Activated CD4-positive, alpha-beta T cell treated with anti-CD3 and anti-CD28 coated beads, Interleukin-2, amount 10 ng/mL, durations not matched to agents 24 days and 14 days (primary cell): ENCODE measurements at regions not wholly inside any gene's neighbourhood (a gene's known extent, or its start where the extent isn't known, plus 50 kb on each side); places are given as distances from the start of the nearest gene placed in this dataset.

ENCODE experiments used
- DNase-seq: peaks from one replicate; pipeline ENCODE4 v3.0.0; 2022
- H3K27ac Mint-ChIP-seq: one replicate; pipeline ENCODE4 v1.8.0; 2022; ENCODE audit warnings: mild to moderate bottlenecking, mixed read lengths
- H3K27me3 Mint-ChIP-seq: one replicate; pipeline ENCODE4 v1.8.0; 2022; ENCODE audit warnings: mixed read lengths
- H3K36me3 Mint-ChIP-seq: one replicate; pipeline ENCODE4 v1.8.0; 2022; ENCODE audit warnings: low read depth, mild to moderate bottlenecking, mixed read lengths
- H3K4me1 Mint-ChIP-seq: one replicate; pipeline ENCODE4 v1.8.0; 2021; ENCODE audit warnings: mixed read lengths
- H3K4me3 Mint-ChIP-seq: one replicate; pipeline ENCODE4 v1.8.0; 2022; ENCODE audit warnings: mild to moderate bottlenecking, moderate library complexity, mixed read lengths
- H3K9me3 Mint-ChIP-seq: one replicate; pipeline ENCODE4 v1.8.0; 2021; ENCODE audit warnings: mixed read lengths
- intact Hi-C: fragments of 100-400 bp; cut with micrococcal nuclease; formaldehyde crosslinking; loops from one replicate; pipeline ENCODE4 v1.15.1; 2023

DNA sequence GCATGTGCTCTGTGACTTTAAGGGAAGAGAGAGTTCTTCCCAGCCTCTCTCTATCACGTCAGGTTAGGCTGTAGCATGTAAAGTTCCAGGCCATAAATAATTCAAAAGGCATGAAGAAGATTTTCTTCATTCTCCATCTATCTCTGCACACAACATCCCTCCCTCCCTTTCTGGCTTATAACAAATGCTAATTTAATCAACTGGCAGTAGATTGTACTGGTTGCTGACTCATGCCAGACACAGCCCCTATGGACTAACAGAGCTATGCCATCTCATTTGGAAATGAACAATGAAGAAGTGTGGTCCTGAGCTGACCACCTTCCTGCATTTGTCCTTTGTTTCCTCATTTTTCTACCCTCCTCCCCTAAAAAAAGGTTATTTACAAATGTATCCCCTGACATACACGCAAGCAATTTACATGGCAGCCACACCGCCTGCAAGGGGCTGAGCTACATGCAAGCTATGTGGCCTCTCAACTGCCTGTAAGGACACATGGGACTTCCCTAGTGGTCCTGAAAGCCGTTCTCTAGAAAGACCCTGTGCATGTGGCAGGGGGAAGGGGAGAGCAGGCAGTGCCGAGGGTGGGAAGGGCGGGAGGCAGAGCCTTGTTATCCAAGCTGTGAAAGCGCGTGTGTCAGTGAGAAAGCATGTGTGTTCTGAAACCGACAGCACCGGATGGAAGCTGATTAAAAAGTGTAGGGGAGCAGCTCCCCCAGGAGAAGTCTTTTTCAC lies 90.9 kb upstream of the KLF7 start:
- DNase-seq: no peak
- peaks cover 5% of the 10 kb centered on the region for H3K27me3 Mint-ChIP-seq
- H3K4me3 Mint-ChIP-seq: no peak overlapping the region
- peaks cover 13% of the 10 kb centered on the region for H3K4me1 Mint-ChIP-seq
- no peaks in the 10 kb centered on the region for H3K36me3 Mint-ChIP-seq
- no peaks in the 10 kb centered on the region for H3K9me3 Mint-ChIP-seq
- no peak overlapping the region for H3K27ac Mint-ChIP-seq
- intact Hi-C loops: no loop called here

DNA sequence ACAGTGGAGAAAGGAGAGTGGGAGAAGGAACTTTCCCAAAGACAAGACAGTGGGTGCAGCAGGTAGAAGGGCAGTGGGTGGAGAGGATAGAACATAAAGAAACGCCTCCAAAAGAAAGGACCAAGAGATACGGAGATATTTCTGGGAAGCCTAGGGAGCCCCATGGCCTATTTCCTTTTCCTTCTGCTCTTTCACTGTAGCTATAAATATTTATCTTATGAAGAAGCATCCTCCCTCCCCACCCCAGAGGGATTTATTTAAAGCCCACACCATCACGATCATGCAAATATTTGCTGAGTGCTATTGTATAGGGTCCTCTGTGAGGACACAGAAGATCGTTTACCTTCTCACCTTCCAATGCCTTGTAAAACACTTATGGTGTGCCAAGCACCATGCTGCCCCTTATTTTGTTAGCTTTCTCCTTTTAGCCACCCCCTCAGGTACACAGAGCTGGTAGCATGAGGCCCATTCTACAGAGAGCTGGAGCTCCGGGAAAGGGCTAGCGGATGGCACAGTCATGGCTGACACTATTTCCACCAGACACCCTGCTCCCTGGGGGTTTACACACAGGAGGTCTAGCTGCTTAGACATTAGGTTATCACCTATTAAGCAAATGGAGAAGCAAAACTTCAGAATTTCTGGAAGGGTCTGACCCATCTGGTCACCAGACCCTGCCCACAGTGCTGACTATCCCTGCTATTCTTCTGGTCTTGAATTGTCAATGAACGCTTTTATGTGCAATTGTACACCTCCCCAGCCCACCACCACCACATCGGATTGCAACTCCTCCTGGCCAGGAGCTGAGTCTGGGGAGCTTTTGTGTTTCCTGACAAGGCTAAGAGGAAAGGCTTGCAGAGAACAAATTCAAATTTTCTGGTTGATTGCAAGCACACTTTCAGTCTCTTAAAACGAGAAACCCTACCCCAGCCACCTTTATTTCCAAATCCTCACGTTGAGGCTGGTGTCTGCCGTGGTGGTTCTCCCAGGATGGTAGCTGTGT lies 91.8 kb upstream of the KLF7 start:
- H3K4me3 Mint-ChIP-seq: no peak overlapping the region
- peaks cover 5% of the 10 kb centered on the region for H3K27me3 Mint-ChIP-seq
- H3K27ac Mint-ChIP-seq: no peak overlapping the region
- intact Hi-C loops: no loop called here
- no peak for DNase-seq
- peaks cover 9% of the 10 kb centered on the region for H3K4me1 Mint-ChIP-seq
- H3K9me3 Mint-ChIP-seq: no peaks in the 10 kb centered on the region
- H3K36me3 Mint-ChIP-seq: no peaks in the 10 kb centered on the region

DNA sequence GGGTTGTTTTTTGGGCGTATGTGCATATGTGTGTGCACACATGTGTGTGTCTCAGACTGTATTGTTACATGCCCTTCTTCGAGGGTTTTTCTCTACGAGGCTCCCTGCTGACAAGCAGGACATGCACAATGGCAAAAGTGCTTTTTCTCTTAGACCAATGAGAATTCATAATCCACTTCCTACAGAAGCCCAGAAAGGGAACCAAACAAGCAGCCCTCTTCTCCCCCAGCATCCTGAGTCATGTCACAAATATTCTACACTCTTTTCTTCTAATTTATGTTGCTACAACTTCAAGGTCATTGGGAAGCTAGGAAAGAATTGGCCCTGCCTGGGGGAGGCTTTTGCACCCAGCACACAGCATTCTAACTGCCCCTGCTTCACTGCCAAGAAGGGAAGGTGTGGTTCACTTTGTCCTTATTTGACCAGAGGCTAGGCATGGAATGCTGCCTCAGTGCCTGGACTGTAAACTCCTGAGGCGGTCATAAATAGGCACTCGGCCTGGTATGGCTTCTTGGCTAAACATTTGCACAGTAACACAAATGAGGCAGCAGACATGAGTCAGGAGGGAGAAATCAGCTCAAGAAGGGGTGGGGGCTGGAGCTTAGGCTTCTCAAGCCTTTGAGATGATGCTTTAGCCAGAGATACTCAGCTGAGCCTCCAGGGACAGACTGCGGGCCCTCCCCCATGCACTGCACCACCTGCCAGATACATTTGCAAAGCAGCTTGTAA lies 92.7 kb upstream of the KLF7 start:
- intact Hi-C loops: no loop called here
- Mint-ChIP-seq H3K9me3 (peaks cover 3% of the 10 kb centered on the region), H3K27ac (no peak overlapping the region), H3K36me3 (no peaks in the 10 kb centered on the region), H3K27me3 (peaks cover 5% of the 10 kb centered on the region), H3K4me1 (peaks cover 9% of the 10 kb centered on the region), H3K4me3 (no peak overlapping the region)
- DNase-seq: no peak

DNA sequence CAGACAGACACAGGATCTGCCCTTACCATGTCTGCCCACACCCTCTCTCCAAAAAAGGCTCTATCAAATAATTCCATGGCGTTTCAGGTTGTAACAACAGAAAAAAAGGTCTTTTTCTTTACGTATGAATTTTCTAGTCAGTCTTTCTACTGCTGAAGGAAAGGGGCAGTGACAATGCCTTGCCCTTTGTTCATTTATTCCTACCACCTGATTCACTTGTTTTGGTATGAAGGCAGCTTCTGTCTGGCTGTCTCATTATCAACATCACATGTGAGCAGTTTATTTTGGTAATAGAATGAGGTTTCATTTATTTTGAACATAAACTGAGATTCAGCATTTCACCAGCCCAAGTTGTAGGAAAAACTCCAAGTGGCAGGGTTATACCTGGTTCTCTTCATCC lies 94.3 kb upstream of the KLF7 start:
- Mint-ChIP-seq H3K9me3 (peaks cover 4% of the 10 kb centered on the region), H3K36me3 (no peaks in the 10 kb centered on the region), H3K4me1 (peaks cover 3% of the 10 kb centered on the region), H3K27ac (no peak overlapping the region), H3K4me3 (no peak overlapping the region), H3K27me3 (peaks cover 2% of the 10 kb centered on the region)
- intact Hi-C loops: no loop called here
- DNase-seq: no peak

DNA sequence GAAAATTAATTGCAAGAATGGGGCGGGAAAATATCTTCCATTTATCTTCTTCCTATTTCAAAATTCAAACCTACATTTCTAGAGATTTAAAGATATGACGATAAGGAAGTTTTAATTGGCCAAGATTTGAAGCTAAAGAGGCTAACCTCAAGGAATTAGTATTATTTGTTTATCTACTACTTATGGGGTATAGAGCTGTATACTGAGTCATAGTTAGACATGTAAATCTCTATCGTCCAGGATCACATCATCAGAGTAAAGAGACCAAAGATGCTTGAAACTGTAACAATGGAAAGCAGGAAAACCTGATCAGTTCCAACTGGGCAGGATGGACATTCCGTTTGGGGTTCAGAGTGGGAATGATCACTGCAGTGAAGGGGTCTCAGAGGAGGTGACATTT lies 95.2 kb upstream of the KLF7 start:
- H3K4me3 Mint-ChIP-seq: no peak overlapping the region
- no peaks in the 10 kb centered on the region for H3K27me3 Mint-ChIP-seq
- peaks cover 10% of the 10 kb centered on the region for H3K9me3 Mint-ChIP-seq
- peaks cover 7% of the 10 kb centered on the region for H3K4me1 Mint-ChIP-seq
- no peaks in the 10 kb centered on the region for H3K36me3 Mint-ChIP-seq
- DNase-seq: no peak
- no peak overlapping the region for H3K27ac Mint-ChIP-seq
- intact Hi-C loops: no loop called here

DNA sequence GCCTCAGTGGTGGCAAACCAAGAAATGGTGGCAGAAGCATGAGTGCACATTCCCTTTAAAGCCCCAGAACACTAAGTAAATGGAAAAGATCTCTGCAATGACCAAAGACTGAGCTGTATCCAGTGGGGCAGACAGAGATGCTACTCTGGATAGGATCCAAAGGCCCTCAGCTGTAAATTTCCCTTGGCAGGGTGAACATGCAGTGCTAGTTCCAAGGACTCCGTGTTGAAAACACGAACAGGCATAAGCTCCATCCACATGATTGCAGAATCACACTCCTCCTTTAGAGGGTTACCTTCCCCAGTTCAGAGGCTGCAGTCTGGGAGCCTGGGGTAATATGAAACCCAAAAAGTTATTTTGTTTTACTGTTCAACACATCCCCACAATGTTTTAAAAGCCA lies 98.6 kb upstream of the KLF7 start:
- Mint-ChIP-seq H3K4me3 (no peak overlapping the region), H3K9me3 (peaks cover 10% of the 10 kb centered on the region), H3K27ac (no peak overlapping the region), H3K27me3 (no peaks in the 10 kb centered on the region), H3K4me1 (peaks cover 7% of the 10 kb centered on the region), H3K36me3 (no peaks in the 10 kb centered on the region)
- intact Hi-C loops: no loop called here
- DNase-seq: no peak

DNA sequence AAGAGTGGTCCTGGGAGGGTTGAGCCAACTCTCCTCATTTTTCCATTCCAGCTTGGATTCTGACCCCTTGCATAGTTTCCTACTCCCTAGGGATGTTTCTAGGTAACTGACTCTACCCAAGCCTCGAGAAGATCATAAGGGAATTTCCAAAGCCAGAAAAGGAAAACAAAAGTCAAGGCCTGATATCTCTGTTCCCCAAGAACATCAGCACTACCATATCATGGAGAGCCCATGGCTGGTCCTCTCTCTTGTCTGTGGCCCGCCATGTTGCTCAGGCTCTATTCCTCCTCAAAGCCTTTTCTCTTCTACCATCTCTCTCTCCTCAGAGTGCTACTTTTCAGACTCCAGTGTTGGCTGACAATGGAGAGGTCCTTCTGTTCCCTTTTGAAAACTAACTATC lies 99.6 kb upstream of the KLF7 start:
- Mint-ChIP-seq H3K36me3 (no peaks in the 10 kb centered on the region), H3K27me3 (no peaks in the 10 kb centered on the region), H3K27ac (no peak overlapping the region), H3K4me3 (no peak overlapping the region), H3K4me1 (peaks cover 7% of the 10 kb centered on the region), H3K9me3 (peaks cover 10% of the 10 kb centered on the region)
- DNase-seq: no peak
- intact Hi-C loops: no loop called here

DNA sequence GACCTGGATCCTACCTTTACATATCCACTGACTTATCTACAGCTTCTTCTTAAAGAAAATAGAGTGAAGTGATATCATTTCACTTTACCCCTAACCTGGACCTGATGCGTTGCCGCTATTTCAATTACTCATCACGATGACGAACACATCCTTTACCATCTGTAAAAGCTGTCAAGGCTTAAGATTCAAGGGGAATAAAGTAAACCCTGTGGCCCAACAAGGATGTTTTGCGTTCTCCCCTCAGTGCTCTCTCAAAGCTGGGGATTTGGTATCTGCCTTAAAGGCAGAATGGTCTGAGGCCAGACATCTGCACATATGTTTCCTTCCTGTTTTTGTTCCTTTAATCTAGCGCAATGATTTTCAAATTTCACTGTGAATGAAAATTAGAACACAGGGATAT lies 100.1 kb upstream of the KLF7 start:
- Mint-ChIP-seq H3K4me3 (no peak overlapping the region), H3K9me3 (peaks cover 10% of the 10 kb centered on the region), H3K4me1 (peaks cover 7% of the 10 kb centered on the region), H3K27me3 (no peaks in the 10 kb centered on the region), H3K27ac (no peak overlapping the region), H3K36me3 (no peaks in the 10 kb centered on the region)
- no peak for DNase-seq
- intact Hi-C loops: no loop called here

DNA sequence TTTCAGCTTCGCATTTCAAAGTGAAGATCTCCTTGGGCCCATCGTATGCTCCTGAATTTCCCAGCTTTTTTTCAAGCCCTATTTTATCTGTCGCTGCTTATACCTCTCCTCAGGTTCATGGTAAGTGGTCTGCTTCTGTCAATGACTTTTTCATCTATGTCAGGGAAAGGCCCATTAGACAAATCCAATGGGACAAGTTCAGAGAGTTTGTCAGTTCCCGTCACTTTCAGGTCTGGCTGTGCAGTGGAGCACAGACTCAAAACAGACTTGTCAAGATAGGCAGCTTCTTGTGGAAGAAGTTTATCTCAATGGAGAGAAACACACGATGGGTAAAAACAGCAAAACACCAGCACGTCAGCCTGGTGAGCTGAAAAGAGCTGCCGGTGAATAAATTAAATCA lies 100.9 kb upstream of the KLF7 start:
- intact Hi-C loops: no loop called here
- H3K27me3 Mint-ChIP-seq: no peaks in the 10 kb centered on the region
- H3K4me1 Mint-ChIP-seq: peaks cover 7% of the 10 kb centered on the region
- no peaks in the 10 kb centered on the region for H3K36me3 Mint-ChIP-seq
- H3K9me3 Mint-ChIP-seq: peaks cover 10% of the 10 kb centered on the region
- no peak overlapping the region for H3K27ac Mint-ChIP-seq
- DNase-seq: no peak
- H3K4me3 Mint-ChIP-seq: no peak overlapping the region

DNA sequence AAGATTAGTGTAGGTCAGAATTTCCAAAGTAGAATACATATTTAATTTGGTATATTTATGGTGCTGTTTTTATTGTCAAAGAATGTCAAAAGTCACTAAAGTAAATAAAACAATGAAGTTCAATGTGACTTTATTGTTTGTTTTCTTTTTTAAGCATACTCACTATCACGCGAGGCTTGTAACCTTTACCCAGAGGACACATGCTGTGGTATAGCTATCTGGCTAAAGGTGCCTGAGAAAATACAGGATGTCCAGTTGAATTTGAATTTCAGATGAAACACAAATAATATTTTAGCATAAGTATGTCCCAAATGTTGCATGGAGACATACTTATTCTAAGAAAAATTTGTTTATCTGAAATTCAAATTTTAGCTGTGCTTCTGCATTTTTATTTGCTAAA lies 103.3 kb upstream of the KLF7 start:
- no peaks in the 10 kb centered on the region for H3K36me3 Mint-ChIP-seq
- peaks cover 7% of the 10 kb centered on the region for H3K4me1 Mint-ChIP-seq
- intact Hi-C loops: no loop called here
- H3K9me3 Mint-ChIP-seq: peaks cover 7% of the 10 kb centered on the region
- no peaks in the 10 kb centered on the region for H3K27me3 Mint-ChIP-seq
- no peak overlapping the region for H3K27ac Mint-ChIP-seq
- no peak for DNase-seq
- H3K4me3 Mint-ChIP-seq: no peak overlapping the region

DNA sequence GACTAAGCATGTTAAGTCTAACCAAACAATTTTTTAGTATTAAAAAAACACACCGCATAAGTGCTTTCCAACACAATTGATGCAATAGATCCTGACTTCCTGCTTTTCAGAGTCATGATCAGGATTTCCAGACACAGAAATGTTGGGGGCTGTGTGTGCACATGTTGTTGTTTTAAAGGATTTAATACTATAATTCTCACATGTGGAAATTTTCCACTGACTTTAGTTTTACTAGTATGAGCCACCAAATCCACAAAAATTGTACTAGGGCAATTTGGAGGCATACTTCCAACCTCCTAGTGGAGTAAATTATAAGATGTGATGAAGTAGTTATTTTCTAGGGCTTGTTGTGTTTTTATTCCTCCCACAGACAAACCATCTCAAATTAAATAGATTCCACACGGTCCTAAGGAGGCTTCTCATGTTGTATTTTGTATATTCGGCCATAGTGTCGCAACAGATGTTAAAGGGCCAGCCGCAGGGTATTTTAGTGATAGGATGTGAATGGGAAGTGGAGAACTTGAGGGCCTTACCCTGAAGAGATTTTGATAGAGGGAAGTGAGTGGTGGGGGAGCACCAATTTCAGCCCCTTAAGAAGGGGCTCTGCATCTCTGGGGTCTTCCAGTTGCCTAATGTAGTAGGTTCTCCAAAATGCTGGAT lies 108.9 kb upstream of the KLF7 start:
- no peaks in the 10 kb centered on the region for H3K36me3 Mint-ChIP-seq
- H3K9me3 Mint-ChIP-seq: peaks cover 13% of the 10 kb centered on the region
- H3K27ac Mint-ChIP-seq: no peak overlapping the region
- H3K4me1 Mint-ChIP-seq: peaks cover 3% of the 10 kb centered on the region
- no peaks in the 10 kb centered on the region for H3K27me3 Mint-ChIP-seq
- intact Hi-C loops: no loop called here
- no peak overlapping the region for H3K4me3 Mint-ChIP-seq
- no peak for DNase-seq

DNA sequence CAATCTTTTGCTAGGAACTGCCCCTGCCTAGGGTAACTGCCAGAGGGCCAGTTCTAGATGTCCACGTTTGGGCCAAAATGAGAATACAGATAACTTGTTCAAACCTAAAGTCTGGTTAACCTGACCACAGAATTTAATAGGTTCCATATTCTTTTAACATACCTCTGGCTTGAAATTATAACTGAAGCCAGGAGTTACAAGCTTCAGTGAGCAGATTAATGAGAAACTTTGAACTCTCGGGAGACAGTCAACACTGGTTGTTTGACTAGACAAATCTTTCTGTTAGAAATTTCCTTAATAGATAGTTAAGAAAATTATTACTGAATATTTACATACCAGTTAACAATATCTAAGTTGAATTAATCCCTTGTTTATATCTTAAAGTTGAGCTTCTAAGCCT lies 110.0 kb upstream of the KLF7 start:
- intact Hi-C loops: no loop called here
- Mint-ChIP-seq H3K27ac (no peak overlapping the region), H3K9me3 (peaks cover 19% of the 10 kb centered on the region), H3K36me3 (no peaks in the 10 kb centered on the region), H3K4me1 (peaks cover 9% of the 10 kb centered on the region), H3K27me3 (no peaks in the 10 kb centered on the region), H3K4me3 (no peak overlapping the region)
- DNase-seq: no peak

DNA sequence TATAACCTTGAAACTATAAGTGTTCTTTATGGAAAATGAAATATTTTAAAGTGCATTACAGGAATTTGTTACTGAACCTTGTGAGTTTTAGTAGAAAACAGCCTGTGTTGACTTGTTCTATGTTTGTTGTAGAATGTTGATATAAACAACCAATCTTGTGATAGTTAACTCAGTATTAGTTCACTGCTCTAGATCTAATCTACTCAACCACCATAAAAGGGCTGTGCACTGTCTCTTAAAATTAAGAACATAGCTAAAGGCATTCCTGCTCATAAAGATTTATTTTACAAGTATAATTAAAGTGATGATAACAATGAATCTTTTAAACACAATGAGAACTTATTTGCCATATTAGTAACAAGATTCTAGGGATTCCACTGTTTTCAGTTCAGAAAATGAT lies 110.5 kb upstream of the KLF7 start:
- Mint-ChIP-seq H3K27me3 (no peaks in the 10 kb centered on the region), H3K9me3 (peaks cover 19% of the 10 kb centered on the region), H3K27ac (no peak overlapping the region), H3K36me3 (no peaks in the 10 kb centered on the region), H3K4me3 (no peak overlapping the region), H3K4me1 (peaks cover 9% of the 10 kb centered on the region)
- DNase-seq: no peak
- intact Hi-C loops: no loop called here
